ENCODE measurements at regions not wholly inside any gene's neighbourhood (a gene's known extent, or its start where the extent isn't known, plus 50 kb on each side); places are given as distances from the start of the nearest gene placed in this dataset.
"Not testable (repeated sequence)": the region's sequence is repeated elsewhere in the genome, so short reads cannot be mapped to it uniquely, and the experiment has no call there.

GRCh38 chr2:224650815-224651439 lies 65.2 kb downstream of the CCDC195 start:
- intact Hi-C loops (cut with DNase I), result loop anchor here in 1 of 2 donors (5.0 kb wide), 1 partner anchor 299 kb away; no protein-coding TSS in a partner anchor
- no peak for DNase-seq (ENCODE audit: low spot score)

- DNase-seq (ENCODE audit: low spot score), result not testable (repeated sequence)
- intact Hi-C loops (cut with DNase I), result loop anchor here in 1 of 2 donors (5.0 kb wide), 1 partner anchor 290 kb away; no protein-coding TSS in a partner anchor
Measured at GRCh38 chr2:224647684-224648083, 62.5 kb upstream of the CUL3 start.

DNA sequence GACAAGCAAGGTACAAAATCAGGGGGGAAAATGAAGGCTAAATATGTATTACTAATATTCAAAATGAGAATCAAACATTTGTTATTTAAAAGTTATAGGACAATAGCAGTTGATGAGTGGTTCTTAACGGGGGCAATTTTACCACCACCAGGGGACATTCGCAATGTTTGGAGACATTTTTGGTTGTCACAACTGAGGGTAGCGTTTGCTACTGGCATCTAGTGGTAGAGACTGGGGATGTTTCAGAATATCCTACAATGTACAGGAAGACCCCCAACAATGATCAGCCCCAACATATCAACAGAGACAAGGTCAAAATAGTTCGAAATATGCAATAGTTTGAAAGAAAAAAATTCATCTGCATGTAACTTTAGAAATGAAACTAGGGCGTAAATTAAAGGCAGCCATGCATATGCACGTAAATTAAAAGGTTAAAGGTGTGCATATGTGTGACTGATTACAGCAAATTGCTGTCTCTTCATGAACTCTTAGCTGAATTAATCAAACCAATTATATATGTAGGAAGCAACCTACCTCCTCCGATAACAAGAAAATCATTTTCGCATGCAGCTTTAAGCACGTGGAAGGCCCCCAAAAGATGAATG lies 61.2 kb upstream of the CUL3 start:
- intact Hi-C loops (cut with DNase I), result loop anchor here in 1 of 2 donors (5.0 kb wide), 1 partner anchor 289 kb away; no protein-coding TSS in a partner anchor
- DNase-seq (ENCODE audit: low spot score), result no peak

DNA sequence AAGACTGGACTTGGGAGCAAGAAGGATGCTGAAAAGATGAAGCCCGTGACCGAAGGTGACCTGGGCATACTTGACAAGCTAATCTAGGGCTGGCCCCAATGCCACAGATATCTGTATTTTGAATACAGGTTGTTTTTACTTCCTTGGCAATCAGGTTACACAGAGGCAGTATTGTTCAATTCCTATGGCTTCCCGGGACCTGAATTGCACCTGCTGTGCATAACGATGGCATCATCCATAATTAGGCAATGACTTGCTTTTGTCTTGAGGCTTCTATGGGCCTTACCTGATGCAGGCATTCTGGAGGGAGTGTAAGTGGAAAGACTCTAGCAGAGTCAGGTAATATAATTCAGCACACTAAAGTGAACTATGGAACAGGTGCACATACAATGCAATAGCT lies 60.6 kb upstream of the CUL3 start:
- DNase-seq (ENCODE audit: low spot score), result no peak
- intact Hi-C loops (cut with DNase I), result loop anchor here in 1 of 2 donors (5.0 kb wide), 1 partner anchor 288 kb away; no protein-coding TSS in a partner anchor

GRCh38 chr2:224640679-224641078 lies 55.5 kb upstream of the CUL3 start:
- intact Hi-C loops (cut with DNase I), result loop anchor here in 1 of 2 donors (5.0 kb wide), 1 partner anchor 293 kb away; no protein-coding TSS in a partner anchor

DNA sequence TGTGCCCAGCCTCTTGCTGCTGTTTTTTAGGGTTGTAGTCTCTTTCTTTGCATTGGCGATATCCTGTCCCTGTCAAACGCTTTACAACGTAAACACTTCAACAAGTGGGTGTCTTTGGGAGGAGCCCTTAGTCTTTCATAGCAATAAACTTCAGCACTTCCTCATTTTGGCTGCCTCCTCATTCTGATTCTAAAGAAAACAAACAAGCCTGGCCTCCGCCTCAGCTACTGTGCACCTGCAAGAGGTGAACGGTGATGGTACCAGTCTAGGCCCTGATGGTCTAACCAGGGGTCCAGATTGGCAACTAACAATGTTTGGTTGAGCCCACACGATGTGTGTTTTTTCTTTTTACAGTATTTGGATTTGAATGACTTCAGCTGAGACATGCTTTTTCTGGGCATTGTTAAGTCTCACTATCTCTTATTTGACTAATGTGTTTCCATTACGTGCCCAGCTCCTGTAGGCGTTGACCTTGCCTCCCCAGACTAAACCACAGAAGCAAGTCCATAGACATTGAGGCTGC lies 53.2 kb upstream of the CUL3 start:
- intact Hi-C loops (cut with DNase I), result no loop called here
- DNase-seq (ENCODE audit: low spot score), result no peak

More at GRCh38 chr2:224640679-224641078, 55.5 kb upstream of the CUL3 start:
- DNase-seq (ENCODE audit: low spot score), result no peak
